SK-N-SH (cell line): ENCODE measurements at regions not wholly inside any gene's neighbourhood (a gene's known extent, or its start where the extent isn't known, plus 50 kb on each side); places are given as distances from the start of the nearest gene placed in this dataset.

ENCODE experiments used
- CTCF ChIA-PET: fragments of 300-600, 350-600 bp; formaldehyde crosslinking; extraction: SDS; loops from one replicate; lab custom pipeline; 2021; lab: Yijun Ruan, JAX
- POLR2A ChIA-PET: fragments of 350-600 bp; sonication (Branson Sonifier 250); formaldehyde crosslinking; extraction: SDS; loops from one replicate; lab custom pipeline; 2020; ENCODE audit warnings: antibody characterized with exemption, inconsistent platforms; lab: Yijun Ruan, JAX
- DNase-seq: peaks from one replicate; pipeline ENCODE4 v3.0.0; 2012
- H2AFZ ChIP-seq: fragments of 200-600 bp; sonication (generic); 2 replicates; pipeline ENCODE4 v1.8.1; 2016; ENCODE audit warnings: antibody characterized with exemption, mild to moderate bottlenecking, low read depth
- H3F3A ChIP-seq: fragments of 200-600 bp; sonication (generic); replicated peaks from 2 replicates; pipeline ENCODE3; 2016; ENCODE audit warnings: antibody characterized with exemption, mild to moderate bottlenecking; ENCODE audit not compliant: insufficient read depth
- H3K27ac ChIP-seq, 2 experiments: fragments of 200-500 bp in 1 of 2; fragments of 200-600 bp in 1 of 2; sonication (Bioruptor generic) in 1 of 2; sonication (generic), shearing (Covaris generic) in 1 of 2; 2 replicates each; pipeline versions ENCODE4 v1.5.1 to v1.6.1; 2014 to 2016; ENCODE audit warnings: low read depth in 2 of 2, inconsistent platforms in 1 of 2, low read length in 1 of 2, mild to moderate bottlenecking in 1 of 2, mixed read lengths in 1 of 2
- H3K27me3 ChIP-seq: fragments of 200-600 bp; sonication (generic), shearing (Covaris generic); 2 replicates; pipeline ENCODE4 v1.6.1; 2016; ENCODE audit warnings: mixed run types; ENCODE audit not compliant: insufficient read depth
- H3K36me3 ChIP-seq, 2 experiments: fragments of 200-500 bp in 1 of 2; fragments of 200-600 bp in 1 of 2; sonication (Bioruptor generic) in 1 of 2; sonication (generic) in 1 of 2; replicated peaks in 1 of 2; 2 replicates each; pipeline versions ENCODE3 to v1.5.1; 2014 to 2016; ENCODE audit warnings: low read length in 1 of 2, mild to moderate bottlenecking in 1 of 2; ENCODE audit not compliant: insufficient read depth in 2 of 2, control insufficient read depth in 1 of 2
- H3K4me1 ChIP-seq, 2 experiments: fragments of 200-500 bp in 1 of 2; fragments of 200-600 bp in 1 of 2; sonication (Bioruptor generic) in 1 of 2; sonication (generic), shearing (Covaris generic) in 1 of 2; 2 replicates each; pipeline versions ENCODE4 v1.5.1 to v1.6.1; 2014 to 2016; ENCODE audit warnings: low read depth in 1 of 2, low read length in 1 of 2, mixed run types in 1 of 2; ENCODE audit not compliant: insufficient read depth in 2 of 2, control insufficient read depth in 1 of 2
- H3K4me2 ChIP-seq: fragments of 200-600 bp; sonication (generic), shearing (Covaris generic); 2 replicates; pipeline ENCODE4 v1.6.1; 2017; ENCODE audit warnings: mixed run types
- H3K4me3 ChIP-seq, 2 experiments: fragments of 200-500 bp in 1 of 2; fragments of 200-600 bp in 1 of 2; sonication (Bioruptor generic) in 1 of 2; sonication (generic), shearing (Covaris generic) in 1 of 2; 2 replicates each; pipeline versions ENCODE4 v1.5.1 to v1.8.1; 2014 to 2016; ENCODE audit warnings: low read depth in 2 of 2, inconsistent platforms in 1 of 2, low read length in 1 of 2, mild to moderate bottlenecking in 1 of 2, mixed read lengths in 1 of 2, moderate library complexity in 1 of 2
- H3K79me2 ChIP-seq: fragments of 200-600 bp; sonication (generic); 2 replicates; pipeline ENCODE4 v1.8.1; 2017; ENCODE audit warnings: mild to moderate bottlenecking; ENCODE audit not compliant: insufficient read depth
- H3K9ac ChIP-seq: fragments of 200-600 bp; sonication (generic); 2 replicates; pipeline ENCODE4 v1.6.1; 2017; ENCODE audit warnings: mixed run types
- H3K9me2 ChIP-seq: fragments of 200-600 bp; sonication (generic); 2 replicates; pipeline ENCODE4 v1.6.1; 2017; ENCODE audit warnings: mixed run types
- H3K9me3 ChIP-seq: fragments of 200-600 bp; sonication (generic); 2 replicates; pipeline ENCODE4 v1.6.1; 2017; ENCODE audit warnings: mixed run types, mild to moderate bottlenecking, moderate library complexity
- H4K20me1 ChIP-seq: fragments of 200-600 bp; sonication (generic); 2 replicates; pipeline ENCODE4 v1.6.1; 2017; ENCODE audit warnings: mild to moderate bottlenecking, mixed run types; ENCODE audit not compliant: insufficient read depth
- ELF1 ChIP-seq: IDR thresholded peaks from 2 replicates; pipeline ENCODE4 v1.4.0; 2012
- EP300 ChIP-seq, 2 experiments: IDR thresholded peaks; 2 replicates each; pipeline versions ENCODE4 v1.4.0 to v1.6.1; 2012; ENCODE audit warnings: borderline replicate concordance in 1 of 2, low read depth in 1 of 2, low read length in 1 of 2
- FOSL2 ChIP-seq: IDR thresholded peaks from 2 replicates; pipeline ENCODE4 v1.4.0; 2012; ENCODE audit warnings: low read depth, mild to moderate bottlenecking, moderate library complexity, borderline replicate concordance
- MEF2A ChIP-seq: IDR thresholded peaks from 2 replicates; pipeline ENCODE4 v1.4.0; 2012; ENCODE audit warnings: low read depth, borderline replicate concordance
- MXI1 ChIP-seq: IDR thresholded peaks from 2 replicates; pipeline ENCODE4 v1.6.1; 2012; ENCODE audit warnings: mild to moderate bottlenecking, low read depth, low read length, improper control_type of control experiment
- NFIC ChIP-seq: IDR thresholded peaks from 2 replicates; pipeline ENCODE4 v1.4.0; 2012; ENCODE audit warnings: borderline replicate concordance
- RCOR1 ChIP-seq: fragments of 150-350 bp; IDR thresholded peaks from 2 replicates; pipeline ENCODE4 v1.6.1; 2017; ENCODE audit warnings: antibody characterized with exemption, low read length
- RFX5 ChIP-seq: IDR thresholded peaks from 2 replicates; pipeline ENCODE4 v1.6.1; 2012; ENCODE audit warnings: mild to moderate bottlenecking, improper control_type of control experiment, low read length
- RXRA ChIP-seq: IDR thresholded peaks from 2 replicates; pipeline ENCODE4 v1.4.0; 2012; ENCODE audit warnings: low read depth, mild to moderate bottlenecking, borderline replicate concordance
- SIN3A ChIP-seq: IDR thresholded peaks from 2 replicates; pipeline ENCODE4 v1.6.1; 2012; ENCODE audit warnings: low read depth, mild to moderate bottlenecking, low read length, moderate library complexity, borderline replicate concordance
- TCF12 ChIP-seq: IDR thresholded peaks from 2 replicates; pipeline ENCODE4 v1.4.0; 2012
- YY1 ChIP-seq: IDR thresholded peaks from 2 replicates; pipeline ENCODE4 v1.4.0; 2012; ENCODE audit warnings: low read depth, mild to moderate bottlenecking
- WGBS: methylation state at CpG from one replicate; pipeline ENCODE4 v1.1.6; 2017; ENCODE audit warnings: low lambda C conversion rate; 5-methylcytosine and 5-hydroxymethylcytosine counted together
- TF ChIP-seq, protein P1 (sequence below): IDR thresholded peaks from 2 replicates; pipeline ENCODE4 v1.4.0; 2012; ENCODE audit warnings: low read depth, borderline replicate concordance
- TF ChIP-seq, protein P2 (sequence below): IDR thresholded peaks from 2 replicates; pipeline ENCODE4 v1.4.0; 2012; ENCODE audit warnings: low read depth, borderline replicate concordance
- TF ChIP-seq, protein P3 (sequence below): fragments of 200-600 bp; sonication (generic); IDR thresholded peaks from 2 replicates; pipeline ENCODE4 v1.6.1; 2017; ENCODE audit warnings: antibody characterized with exemption, mild to moderate bottlenecking, moderate library complexity

DNA sequence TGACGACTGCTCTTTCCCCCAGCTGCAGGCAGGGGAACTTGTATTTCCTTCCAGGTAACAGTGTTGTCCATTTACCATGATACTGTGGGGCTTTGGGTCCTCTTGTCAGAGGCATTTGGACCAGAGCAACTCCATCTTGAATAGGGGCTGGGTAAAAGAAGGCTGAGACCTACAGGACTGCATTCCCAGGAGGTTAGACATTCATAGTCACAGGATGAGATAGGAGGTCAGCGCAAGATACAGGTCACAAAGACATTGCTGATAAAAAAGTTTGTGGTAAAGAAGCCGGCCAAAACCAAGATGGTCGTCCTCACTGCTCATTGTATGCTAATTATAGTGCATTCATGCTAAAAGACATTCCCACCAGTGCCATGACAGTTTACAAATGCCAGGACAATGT is 249.5 kb downstream of the SLC4A3 start:
- H3K9ac ChIP-seq: no peak overlapping the region
- no peak overlapping the region for H3K4me3 ChIP-seq
- WGBS: 22% methylated on average over 4 of the region's 4 CpGs
- H3K4me1 ChIP-seq: no peaks in the 10 kb centered on the region
- H3K9me2 ChIP-seq: no peaks in the 10 kb centered on the region
- H3K9me3 ChIP-seq: no peaks in the 10 kb centered on the region
- no peak overlapping the region for H3K4me2 ChIP-seq
- H3F3A ChIP-seq: no peaks in the 10 kb centered on the region
- H3K36me3 ChIP-seq: no peaks in the 10 kb centered on the region
- H2AFZ ChIP-seq: no peak overlapping the region
- no peak overlapping the region for H3K27ac ChIP-seq
- no peaks in the 10 kb centered on the region for H4K20me1 ChIP-seq
- ChIA-PET POLR2A (no interaction called here), CTCF (no interaction called here)
- DNase-seq: no peak
- H3K27me3 ChIP-seq: no peaks in the 10 kb centered on the region; the same call in 1 of the 2 replicates
- TF ChIP-seq MXI1: no peak
- TF ChIP-seq, protein P1, sequence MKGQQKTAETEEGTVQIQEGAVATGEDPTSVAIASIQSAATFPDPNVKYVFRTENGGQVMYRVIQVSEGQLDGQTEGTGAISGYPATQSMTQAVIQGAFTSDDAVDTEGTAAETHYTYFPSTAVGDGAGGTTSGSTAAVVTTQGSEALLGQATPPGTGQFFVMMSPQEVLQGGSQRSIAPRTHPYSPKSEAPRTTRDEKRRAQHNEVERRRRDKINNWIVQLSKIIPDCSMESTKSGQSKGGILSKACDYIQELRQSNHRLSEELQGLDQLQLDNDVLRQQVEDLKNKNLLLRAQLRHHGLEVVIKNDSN: no peak
- no peak for TF ChIP-seq NFIC
- TF ChIP-seq, protein P2, sequence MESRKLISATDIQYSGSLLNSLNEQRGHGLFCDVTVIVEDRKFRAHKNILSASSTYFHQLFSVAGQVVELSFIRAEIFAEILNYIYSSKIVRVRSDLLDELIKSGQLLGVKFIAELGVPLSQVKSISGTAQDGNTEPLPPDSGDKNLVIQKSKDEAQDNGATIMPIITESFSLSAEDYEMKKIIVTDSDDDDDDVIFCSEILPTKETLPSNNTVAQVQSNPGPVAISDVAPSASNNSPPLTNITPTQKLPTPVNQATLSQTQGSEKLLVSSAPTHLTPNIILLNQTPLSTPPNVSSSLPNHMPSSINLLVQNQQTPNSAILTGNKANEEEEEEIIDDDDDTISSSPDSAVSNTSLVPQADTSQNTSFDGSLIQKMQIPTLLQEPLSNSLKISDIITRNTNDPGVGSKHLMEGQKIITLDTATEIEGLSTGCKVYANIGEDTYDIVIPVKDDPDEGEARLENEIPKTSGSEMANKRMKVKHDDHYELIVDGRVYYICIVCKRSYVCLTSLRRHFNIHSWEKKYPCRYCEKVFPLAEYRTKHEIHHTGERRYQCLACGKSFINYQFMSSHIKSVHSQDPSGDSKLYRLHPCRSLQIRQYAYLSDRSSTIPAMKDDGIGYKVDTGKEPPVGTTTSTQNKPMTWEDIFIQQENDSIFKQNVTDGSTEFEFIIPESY: no peak
- TF ChIP-seq ELF1: no peak
- no peak for TF ChIP-seq RCOR1
- no peak for TF ChIP-seq MEF2A
- TF ChIP-seq, protein P3, sequence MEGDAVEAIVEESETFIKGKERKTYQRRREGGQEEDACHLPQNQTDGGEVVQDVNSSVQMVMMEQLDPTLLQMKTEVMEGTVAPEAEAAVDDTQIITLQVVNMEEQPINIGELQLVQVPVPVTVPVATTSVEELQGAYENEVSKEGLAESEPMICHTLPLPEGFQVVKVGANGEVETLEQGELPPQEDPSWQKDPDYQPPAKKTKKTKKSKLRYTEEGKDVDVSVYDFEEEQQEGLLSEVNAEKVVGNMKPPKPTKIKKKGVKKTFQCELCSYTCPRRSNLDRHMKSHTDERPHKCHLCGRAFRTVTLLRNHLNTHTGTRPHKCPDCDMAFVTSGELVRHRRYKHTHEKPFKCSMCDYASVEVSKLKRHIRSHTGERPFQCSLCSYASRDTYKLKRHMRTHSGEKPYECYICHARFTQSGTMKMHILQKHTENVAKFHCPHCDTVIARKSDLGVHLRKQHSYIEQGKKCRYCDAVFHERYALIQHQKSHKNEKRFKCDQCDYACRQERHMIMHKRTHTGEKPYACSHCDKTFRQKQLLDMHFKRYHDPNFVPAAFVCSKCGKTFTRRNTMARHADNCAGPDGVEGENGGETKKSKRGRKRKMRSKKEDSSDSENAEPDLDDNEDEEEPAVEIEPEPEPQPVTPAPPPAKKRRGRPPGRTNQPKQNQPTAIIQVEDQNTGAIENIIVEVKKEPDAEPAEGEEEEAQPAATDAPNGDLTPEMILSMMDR: no peak
- TF ChIP-seq EP300 (IDR thresholded peaks at IDR 0.05; ENCODE audit: borderline replicate concordance in 1 of 2, low read depth in 1 of 2, low read length in 1 of 2): no peak
- TF ChIP-seq RFX5: no peak
- TF ChIP-seq SIN3A: no peak
- TF ChIP-seq RXRA: no peak
- TF ChIP-seq, all 33 proteins: peak for 0
- H3K79me2 ChIP-seq: no peaks in the 10 kb centered on the region

DNA sequence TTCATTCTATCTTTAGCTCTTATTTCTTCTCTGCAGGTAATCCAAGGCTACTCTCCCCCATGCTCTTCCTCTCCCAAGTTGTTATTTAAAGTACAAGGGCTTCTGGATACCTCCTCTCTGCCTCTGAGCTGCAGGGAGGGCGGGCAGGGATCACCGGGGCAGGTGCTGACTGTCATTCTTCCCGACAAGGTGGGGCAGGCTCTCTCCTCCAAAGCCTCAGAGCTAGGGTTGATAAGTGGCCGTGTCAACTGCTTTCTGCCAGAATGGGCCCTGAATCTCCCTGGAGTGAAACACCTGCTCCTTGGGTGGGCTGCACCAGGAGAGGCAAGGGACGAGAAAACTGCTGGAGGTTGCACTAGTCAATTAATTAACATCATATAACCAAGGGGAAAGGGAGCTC is 250.3 kb downstream of the SLC4A3 start:
- no peak overlapping the region for H3K9ac ChIP-seq
- H3K9me2 ChIP-seq: no peaks in the 10 kb centered on the region
- DNase-seq: no peak
- no peaks in the 10 kb centered on the region for H3K9me3 ChIP-seq
- H3K79me2 ChIP-seq: no peaks in the 10 kb centered on the region
- no peaks in the 10 kb centered on the region for H3K36me3 ChIP-seq
- H3K27ac ChIP-seq: no peak overlapping the region
- no peaks in the 10 kb centered on the region for H3F3A ChIP-seq
- no peak overlapping the region for H2AFZ ChIP-seq
- H3K27me3 ChIP-seq: no peaks in the 10 kb centered on the region; the same call in 1 of the 2 replicates
- H3K4me1 ChIP-seq: no peaks in the 10 kb centered on the region
- WGBS: 1% methylated on average over 5 of the region's 5 CpGs
- no peak overlapping the region for H3K4me2 ChIP-seq
- no peak for TF ChIP-seq FOSL2
- no peak for TF ChIP-seq TCF12
- TF ChIP-seq YY1: no peak
- ChIA-PET CTCF (no interaction called here), POLR2A (no interaction called here)
- no peaks in the 10 kb centered on the region for H4K20me1 ChIP-seq
- H3K4me3 ChIP-seq: no peak overlapping the region
